Epithelial cell of proximal tubule (primary cell): ENCODE measurements at regions not wholly inside any gene's neighbourhood (a gene's known extent, or its start where the extent isn't known, plus 50 kb on each side); places are given as distances from the start of the nearest gene placed in this dataset.

ENCODE experiments used
- DNase-seq: peaks from one replicate; pipeline ENCODE4 v3.0.0-alpha.2; 2011; ENCODE audit warnings: low read depth
- H3K4me3 ChIP-seq: 2 replicates; pipeline ENCODE4 v1.5.1; 2011; ENCODE audit warnings: low read depth, mild to moderate bottlenecking, low read length
- CTCF ChIP-seq: conservative IDR thresholded peaks from 2 replicates; pipeline ENCODE4 v1.5.1; 2012; ENCODE audit warnings: low read depth, mild to moderate bottlenecking, low read length

- no peak for TF ChIP-seq CTCF
- DNase-seq, result no peak
- H3K4me3 ChIP-seq, result no peak overlapping the region
Observed at GRCh38 chr3:162087361-162087760, 590.8 kb downstream of the OTOL1 start.

GRCh38 chr3:162092751-162093150, 596.1 kb downstream of the OTOL1 start:
- no peak for TF ChIP-seq CTCF
- H3K4me3 ChIP-seq, result no peak overlapping the region
- DNase-seq, result no peak

- no peak overlapping the region for H3K4me3 ChIP-seq
- TF ChIP-seq CTCF, result no peak
- no peak for DNase-seq
Observed at GRCh38 chr3:162094301-162094700, 597.7 kb downstream of the OTOL1 start.

GRCh38 chr3:162096874-162097273, 600.3 kb downstream of the OTOL1 start:
- DNase-seq, result no peak
- no peak for TF ChIP-seq CTCF
- no peak overlapping the region for H3K4me3 ChIP-seq

GRCh38 chr3:162103808-162104207, 607.2 kb downstream of the OTOL1 start:
- DNase-seq, result no peak
- H3K4me3 ChIP-seq, result no peak overlapping the region
- no peak for TF ChIP-seq CTCF

GRCh38 chr3:162111861-162112260, 615.3 kb downstream of the OTOL1 start:
- TF ChIP-seq CTCF, result no peak
- DNase-seq, result no peak
- H3K4me3 ChIP-seq, result no peak overlapping the region

- no peak for TF ChIP-seq CTCF
- no peak for DNase-seq
- no peak overlapping the region for H3K4me3 ChIP-seq
Observed at GRCh38 chr3:162112719-162113118, 616.1 kb downstream of the OTOL1 start.
